SH-SY5Y (cell line): ENCODE measurements at regions not wholly inside any gene's neighbourhood (a gene's known extent, or its start where the extent isn't known, plus 50 kb on each side); places are given as distances from the start of the nearest gene placed in this dataset.

Source experiments
- GATA2 ChIP-seq: IDR thresholded peaks from 2 replicates; pipeline ENCODE4 v1.6.1; 2011; ENCODE audit warnings: mild to moderate bottlenecking, low read depth, low read length
- GATA3 ChIP-seq: IDR thresholded peaks from 2 replicates; pipeline ENCODE4 v1.6.1; 2011; ENCODE audit warnings: low read depth, mild to moderate bottlenecking, low read length, moderate library complexity

DNA sequence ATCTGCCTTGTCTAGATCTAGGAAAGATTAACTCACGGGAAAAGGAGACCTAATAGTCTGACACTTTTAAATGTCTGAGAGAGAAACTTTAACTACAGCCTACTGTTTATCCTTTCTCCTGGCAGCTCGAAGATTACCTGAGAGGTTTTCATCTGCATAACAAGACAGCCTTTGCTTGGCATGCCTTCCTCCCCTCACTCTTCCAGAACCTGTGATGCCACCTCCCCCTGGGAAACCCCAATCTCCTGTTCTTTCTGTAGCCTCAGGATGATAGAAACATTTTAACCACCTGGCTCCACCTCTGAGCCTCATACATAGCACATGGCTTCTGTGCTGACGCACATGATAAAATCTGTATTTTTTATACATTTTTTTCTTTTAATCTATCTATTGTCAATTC lies 420.8 kb downstream of the CNTN6 start:
- no peak for TF ChIP-seq GATA3
- no peak for TF ChIP-seq GATA2
